Sigmoid colon (tissue), 6 donors: ENCODE measurements at regions not wholly inside any gene's neighbourhood (a gene's known extent, or its start where the extent isn't known, plus 50 kb on each side); places are given as distances from the start of the nearest gene placed in this dataset.

ENCODE experiments used
- DNase-seq: peaks from one replicate; pipeline ENCODE4 v3.0.0-alpha.2; 2019
- H3K27ac ChIP-seq, 4 donors: fragments of 200-600 bp; sonication (generic); one replicate each; pipeline ENCODE4 v1.5.1; 2016 to 2019; ENCODE audit warnings: mild to moderate bottlenecking in 1 of 4
- H3K27me3 ChIP-seq, 3 donors: fragments of 200-600 bp; sonication (generic); one replicate each; pipeline ENCODE4 v1.5.1; 2019; ENCODE audit warnings: mild to moderate bottlenecking in 1 of 3
- H3K36me3 ChIP-seq, 4 donors: fragments of 200-600 bp; sonication (generic); one replicate each; pipeline ENCODE4 v1.5.1; 2016 to 2019
- H3K4me1 ChIP-seq, 4 donors: fragments of 200-600 bp; sonication (generic); one replicate each; pipeline ENCODE4 v1.5.1; 2017 to 2019
- H3K4me3 ChIP-seq, 4 donors: fragments of 200-600 bp; sonication (generic); one replicate each; pipeline ENCODE4 v1.5.1; 2017 to 2019; ENCODE audit warnings: mild to moderate bottlenecking in 2 of 4, moderate library complexity in 1 of 4
- H3K9me3 ChIP-seq, 4 donors: fragments of 200-600 bp in 3 of 4; sonication (generic) in 3 of 4; one replicate each; pipeline versions ENCODE4 v1.5.1 to v1.6.1; 2013 to 2019
- EP300 ChIP-seq, 4 donors: sonication (generic); formaldehyde crosslinking; IDR thresholded peaks; one replicate each; pipeline ENCODE4 v1.6.1; 2017; ENCODE audit warnings: antibody characterized with exemption in 4 of 4
- POLR2A ChIP-seq, 2 donors: fragments of 450-650 bp; IDR thresholded peaks; one replicate each; pipeline ENCODE4 v1.6.1; 2016; ENCODE audit warnings: antibody characterized with exemption in 2 of 2, mild to moderate bottlenecking in 2 of 2, moderate library complexity in 2 of 2
- POLR2AphosphoS5 ChIP-seq, 4 donors: sonication (generic); formaldehyde crosslinking; IDR thresholded peaks; one replicate each; pipeline ENCODE4 v1.6.1; 2017; ENCODE audit warnings: antibody characterized with exemption in 4 of 4
- WGBS, 2 donors: extraction: QIAGEN DNeasy Blood & Tissue Kit; methylation state at CpG; one replicate each; pipeline ENCODE4 v1.1.7; 2013; 5-methylcytosine and 5-hydroxymethylcytosine counted together
- intact Hi-C: fragments of 100-400 bp; cut with DNase I; formaldehyde crosslinking; loops from one replicate; pipeline ENCODE4 v1.15.1; 2023
- TF ChIP-seq, protein P1 (sequence below), 4 experiments: fragments of 450-650 bp in 3 of 4; fragments of 200-600 bp in 1 of 4; IDR thresholded peaks; one replicate each; pipeline ENCODE4 v1.5.1; 2016 to 2019; ENCODE audit warnings: antibody characterized with exemption in 4 of 4, mild to moderate bottlenecking in 3 of 4, moderate library complexity in 2 of 4
- donor health status: healthy with polysubstance abuse.
- donor health status: healthy.

DNA sequence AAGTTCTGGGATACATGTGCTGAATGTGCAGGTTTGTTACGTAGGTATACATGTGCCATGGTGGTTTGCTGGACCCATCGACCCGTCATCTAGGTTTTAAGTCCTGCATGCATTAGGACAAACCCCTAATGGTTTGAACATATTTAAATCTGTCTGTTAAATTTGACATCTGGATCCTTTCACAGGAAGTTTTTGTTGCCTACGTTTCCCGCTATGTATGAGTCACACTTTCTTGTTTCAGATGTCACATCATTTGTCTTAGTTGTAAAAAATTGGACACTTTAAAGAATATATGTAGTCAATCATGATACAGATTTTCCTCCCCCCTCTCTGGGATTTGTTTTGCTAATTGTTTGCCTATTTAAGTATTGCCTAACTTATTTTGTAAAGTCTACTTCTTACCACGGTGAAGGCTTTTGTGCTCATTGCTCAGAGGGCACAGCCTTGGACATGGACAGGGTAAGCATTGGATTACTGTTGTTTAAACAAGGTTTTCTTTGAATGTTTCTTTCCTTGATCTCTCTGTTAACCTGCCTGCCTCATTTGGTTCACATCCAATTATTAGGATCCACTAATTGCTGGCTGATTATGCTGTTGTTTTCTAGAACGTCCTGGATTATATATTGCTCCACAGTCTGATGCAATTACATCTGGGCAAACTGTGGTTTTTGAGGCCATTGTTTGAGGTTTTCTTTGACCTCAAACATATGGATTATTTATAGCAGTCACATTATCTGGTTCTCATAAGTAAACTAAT, 1441.4 kb downstream of the AACS start:
- 62 to 74% methylated on average over 7 of the region's 7 CpGs for WGBS, 2 donors

DNA sequence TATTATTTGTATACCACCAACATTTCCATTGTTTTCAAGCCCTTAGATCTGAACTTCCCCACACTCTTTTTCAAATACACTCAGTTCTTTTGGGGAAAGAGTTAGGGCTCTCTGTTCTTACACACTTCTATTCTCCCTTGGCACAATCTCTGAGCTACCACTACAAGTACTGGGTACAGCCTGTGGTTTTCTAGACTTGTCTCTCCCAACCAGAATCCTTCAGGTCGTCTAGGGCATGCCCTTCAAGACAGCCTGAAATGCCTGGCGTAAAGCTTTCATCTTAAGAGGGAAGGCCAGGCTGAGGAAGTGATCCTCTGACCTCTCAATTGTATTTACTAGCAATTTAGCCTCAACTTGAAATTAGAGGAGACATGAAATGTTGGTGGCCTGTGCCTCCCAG, 1442.0 kb downstream of the AACS start:
- no peak overlapping the region for H3K27ac ChIP-seq
- TF ChIP-seq, protein P1, sequence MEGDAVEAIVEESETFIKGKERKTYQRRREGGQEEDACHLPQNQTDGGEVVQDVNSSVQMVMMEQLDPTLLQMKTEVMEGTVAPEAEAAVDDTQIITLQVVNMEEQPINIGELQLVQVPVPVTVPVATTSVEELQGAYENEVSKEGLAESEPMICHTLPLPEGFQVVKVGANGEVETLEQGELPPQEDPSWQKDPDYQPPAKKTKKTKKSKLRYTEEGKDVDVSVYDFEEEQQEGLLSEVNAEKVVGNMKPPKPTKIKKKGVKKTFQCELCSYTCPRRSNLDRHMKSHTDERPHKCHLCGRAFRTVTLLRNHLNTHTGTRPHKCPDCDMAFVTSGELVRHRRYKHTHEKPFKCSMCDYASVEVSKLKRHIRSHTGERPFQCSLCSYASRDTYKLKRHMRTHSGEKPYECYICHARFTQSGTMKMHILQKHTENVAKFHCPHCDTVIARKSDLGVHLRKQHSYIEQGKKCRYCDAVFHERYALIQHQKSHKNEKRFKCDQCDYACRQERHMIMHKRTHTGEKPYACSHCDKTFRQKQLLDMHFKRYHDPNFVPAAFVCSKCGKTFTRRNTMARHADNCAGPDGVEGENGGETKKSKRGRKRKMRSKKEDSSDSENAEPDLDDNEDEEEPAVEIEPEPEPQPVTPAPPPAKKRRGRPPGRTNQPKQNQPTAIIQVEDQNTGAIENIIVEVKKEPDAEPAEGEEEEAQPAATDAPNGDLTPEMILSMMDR (IDR thresholded peaks at IDR 0.05) = no peak
- TF ChIP-seq EP300 (IDR thresholded peaks at IDR 0.05) (no peak), POLR2A (IDR thresholded peaks at IDR 0.05) (no peak)
- 57 to 64% methylated on average over 2 of the region's 2 CpGs for WGBS, 2 donors
- DNase-seq = no peak
- no peaks in the 10 kb centered on the region for H3K4me1 ChIP-seq
- H3K36me3 ChIP-seq = no peaks in the 10 kb centered on the region
- no peaks in the 10 kb centered on the region for H3K27me3 ChIP-seq
- intact Hi-C loops = no loop called here
- peaks cover 0 to 7% (median 2%) of the 10 kb centered on the region in 4 donors for H3K9me3 ChIP-seq
- no peak overlapping the region for H3K4me3 ChIP-seq

More for the DNA sequence above, 1441.4 kb downstream of the AACS start:
- H3K27me3 ChIP-seq = no peaks in the 10 kb centered on the region
- no peaks in the 10 kb centered on the region for H3K4me1 ChIP-seq
- H3K9me3 ChIP-seq = peaks cover 0 to 7% (median 2%) of the 10 kb centered on the region in 4 donors
- no peak for TF ChIP-seq POLR2AphosphoS5 (IDR thresholded peaks at IDR 0.05)
- no peak for TF ChIP-seq EP300 (IDR thresholded peaks at IDR 0.05)
- no peak for TF ChIP-seq POLR2A (IDR thresholded peaks at IDR 0.05)
- TF ChIP-seq, protein P1 (IDR thresholded peaks at IDR 0.05) = no peak
- no peak overlapping the region for H3K4me3 ChIP-seq
- no peak overlapping the region for H3K27ac ChIP-seq
- intact Hi-C loops = no loop called here
- H3K36me3 ChIP-seq = no peaks in the 10 kb centered on the region
- no peak for DNase-seq

DNA sequence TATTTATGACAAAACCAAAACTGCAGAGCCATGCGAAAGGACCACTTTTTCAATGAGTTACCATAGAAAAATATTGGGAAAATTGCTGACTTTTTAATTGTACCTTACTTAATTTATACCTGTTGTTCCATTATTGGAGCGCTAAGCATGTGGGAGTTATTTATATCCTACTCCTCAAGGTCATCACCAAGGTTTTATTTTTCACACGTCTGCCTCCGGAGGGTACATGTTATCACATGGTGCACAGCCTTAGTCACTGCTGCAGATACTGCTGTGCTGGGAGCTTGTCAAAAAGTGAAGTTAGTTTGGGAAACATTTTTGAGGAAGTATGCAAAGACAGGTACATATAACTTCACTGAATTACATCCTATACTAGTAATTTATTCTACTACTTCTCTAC, 1444.3 kb downstream of the AACS start:
- Histone ChIP-seq H3K27ac (no peak overlapping the region), H3K27me3 (no peaks in the 10 kb centered on the region), H3K9me3 (peaks cover 0 to 7% (median 2%) of the 10 kb centered on the region in 4 donors), H3K4me1 (no peaks in the 10 kb centered on the region), H3K4me3 (no peak overlapping the region), H3K36me3 (no peaks in the 10 kb centered on the region)
- intact Hi-C loops = no loop called here
- no peak for DNase-seq
- TF ChIP-seq EP300 (IDR thresholded peaks at IDR 0.05) = no peak
- no peak for TF ChIP-seq POLR2A (IDR thresholded peaks at IDR 0.05)
- no peak for TF ChIP-seq POLR2AphosphoS5 (IDR thresholded peaks at IDR 0.05)
- TF ChIP-seq, protein P1 (IDR thresholded peaks at IDR 0.05) = no peak
- 53 to 62% methylated on average over 4 of the region's 4 CpGs for WGBS, 2 donors

DNA sequence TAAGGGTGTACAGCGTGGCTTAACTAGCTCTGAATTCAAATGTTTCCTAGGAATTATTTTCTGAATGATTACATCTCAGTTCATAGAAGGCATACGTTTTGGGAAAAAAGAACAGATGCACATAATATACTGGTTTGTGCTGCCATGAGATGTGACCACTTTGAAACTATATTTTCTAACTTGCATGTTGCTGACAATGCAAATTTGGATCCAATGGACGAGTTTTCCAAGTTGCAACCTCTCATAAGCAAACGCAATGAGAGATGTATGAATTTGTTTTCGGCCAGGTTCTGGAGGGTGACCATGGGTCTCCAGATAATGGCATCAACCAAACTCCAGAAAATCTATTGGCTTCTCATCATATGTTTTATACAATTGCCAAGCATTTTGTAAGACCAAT, 1445.4 kb downstream of the AACS start:
- no peak for DNase-seq
- Histone ChIP-seq H3K27ac (no peak overlapping the region), H3K4me1 (no peaks in the 10 kb centered on the region), H3K27me3 (no peaks in the 10 kb centered on the region), H3K9me3 (peaks cover 0 to 7% (median 2%) of the 10 kb centered on the region in 4 donors), H3K36me3 (no peaks in the 10 kb centered on the region), H3K4me3 (no peak overlapping the region)
- TF ChIP-seq POLR2AphosphoS5 (IDR thresholded peaks at IDR 0.05) (no peak), EP300 (IDR thresholded peaks at IDR 0.05) (no peak), POLR2A (IDR thresholded peaks at IDR 0.05) (no peak)
- TF ChIP-seq, protein P1 (IDR thresholded peaks at IDR 0.05) = no peak
- whole genome bisulfite sequencing, 2 donors = 79 to 87% methylated on average over 5 of the region's 5 CpGs
- intact Hi-C loops = no loop called here
